Lower leg skin (tissue), 4 donors: ENCODE measurements at regions not wholly inside any gene's neighbourhood (a gene's known extent, or its start where the extent isn't known, plus 50 kb on each side); places are given as distances from the start of the nearest gene placed in this dataset.

Source experiments
- DNase-seq, 2 donors: peaks; one replicate each; pipeline ENCODE4 v3.0.0-alpha.2; 2019; ENCODE audit warnings: low spot score in 2 of 2
- H3K4me3 ChIP-seq: fragments of 200-600 bp; sonication (generic); 2 replicates; pipeline ENCODE4 v1.5.1; 2017; ENCODE audit warnings: mild to moderate bottlenecking, low read depth; ENCODE audit not compliant: poor library complexity, severe bottlenecking
- CTCF ChIP-seq, 3 donors: fragments of 450-650 bp; IDR thresholded peaks; one replicate each; pipeline ENCODE4 v1.5.1; 2016; ENCODE audit warnings: antibody characterized with exemption in 3 of 3, mild to moderate bottlenecking in 3 of 3, moderate library complexity in 2 of 3
- POLR2A ChIP-seq, 2 donors: fragments of 450-650 bp; IDR thresholded peaks; one replicate each; pipeline ENCODE4 v1.6.1; 2016 to 2017; ENCODE audit warnings: antibody characterized with exemption in 2 of 2, mild to moderate bottlenecking in 1 of 2, moderate library complexity in 1 of 2
- WGBS, 2 donors: methylation state at CpG; one replicate each; pipeline ENCODE4 v1.1.5; 2018; 5-methylcytosine and 5-hydroxymethylcytosine counted together
- intact Hi-C: fragments of 100-400 bp; cut with DNase I; formaldehyde crosslinking; loops from one replicate; pipeline ENCODE4 v1.15.0; 2023; ENCODE audit warnings: low total_unique reads

- intact Hi-C loops, result no loop called here
- no peak for TF ChIP-seq POLR2A (IDR thresholded peaks at IDR 0.05)
- no peak for TF ChIP-seq CTCF (IDR thresholded peaks at IDR 0.05)
- H3K4me3 ChIP-seq, result no peak overlapping the region
- DNase-seq, result no peak
Observed at GRCh38 chrX:63514569-63515080, 163.5 kb upstream of the SPIN4 start.

DNA sequence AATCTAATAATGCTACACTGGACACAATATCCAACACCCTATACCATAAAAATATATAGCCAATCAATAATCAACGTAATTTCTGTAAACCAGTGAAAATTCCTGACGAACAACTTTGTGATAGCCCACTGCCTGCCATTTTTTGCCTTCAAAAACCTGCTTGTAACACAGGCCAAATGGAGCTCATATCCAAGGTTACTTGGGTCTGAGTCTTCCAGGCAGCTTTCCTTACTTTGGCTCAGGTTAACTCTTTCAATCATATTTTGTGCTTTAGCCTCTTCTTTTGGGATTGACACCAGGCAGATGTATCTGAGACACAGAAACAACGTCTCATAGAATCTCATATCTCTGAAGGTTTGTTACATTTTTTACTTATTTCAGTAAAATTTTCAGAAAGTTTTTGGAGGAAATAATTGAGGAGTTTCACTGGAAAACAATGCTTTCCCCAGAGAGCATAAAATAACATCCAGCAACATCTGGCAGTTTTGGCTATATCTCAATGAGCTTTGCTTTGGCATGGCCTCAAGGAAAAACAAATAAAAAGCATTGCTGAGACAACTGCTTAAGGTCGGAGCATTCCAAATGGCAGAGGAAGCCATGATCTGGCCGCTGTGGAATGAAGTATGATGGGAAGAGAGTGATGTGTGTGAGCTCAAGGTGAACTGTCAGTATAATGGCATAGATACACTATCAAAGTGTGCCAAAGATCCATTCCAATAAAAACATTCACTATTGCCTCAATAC lies 162.9 kb upstream of the SPIN4 start:
- intact Hi-C loops, result no loop called here
- WGBS, 2 donors, result 38 to 43% methylated on average over 5 of the region's 5 CpGs
- no peak for TF ChIP-seq POLR2A (IDR thresholded peaks at IDR 0.05)
- TF ChIP-seq CTCF (IDR thresholded peaks at IDR 0.05), result no peak
- peak in 1 of 2 donors; percentile 18 for DNase-seq
- no peak overlapping the region for H3K4me3 ChIP-seq

- no peak for TF ChIP-seq CTCF (IDR thresholded peaks at IDR 0.05)
- no peak for TF ChIP-seq POLR2A (IDR thresholded peaks at IDR 0.05)
- DNase-seq, result no peak
- 74 to 81% methylated on average over 3 of the region's 3 CpGs for WGBS, 2 donors
- intact Hi-C loops, result no loop called here
- no peak overlapping the region for H3K4me3 ChIP-seq
Observed at GRCh38 chrX:63511361-63511760, 160.2 kb upstream of the SPIN4 start.

DNA sequence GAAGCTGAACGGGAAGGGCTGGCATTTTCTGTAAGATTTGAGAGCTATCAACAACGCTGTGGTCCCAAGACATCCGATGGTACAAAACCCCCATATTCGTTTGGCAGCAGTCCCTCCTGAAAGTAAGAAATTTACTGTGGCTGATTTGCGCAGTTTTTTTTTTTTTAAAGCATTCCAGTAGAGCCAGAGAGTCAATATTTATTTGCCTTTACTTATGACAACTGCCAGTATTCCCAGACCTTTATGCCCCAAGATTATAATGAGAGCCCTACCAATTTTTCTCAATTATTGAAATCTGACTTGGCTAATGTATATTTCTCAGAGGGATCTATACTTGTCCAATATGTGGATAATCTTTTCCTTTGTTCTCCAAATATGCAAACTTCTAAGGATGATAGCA lies 157.5 kb upstream of the SPIN4 start:
- no peak for TF ChIP-seq CTCF (IDR thresholded peaks at IDR 0.05)
- TF ChIP-seq POLR2A (IDR thresholded peaks at IDR 0.05), result no peak
- no peak overlapping the region for H3K4me3 ChIP-seq
- intact Hi-C loops, result no loop called here
- no peak for DNase-seq
- WGBS, 2 donors, result 82 to 93% methylated on average over 5 of the region's 5 CpGs

DNA sequence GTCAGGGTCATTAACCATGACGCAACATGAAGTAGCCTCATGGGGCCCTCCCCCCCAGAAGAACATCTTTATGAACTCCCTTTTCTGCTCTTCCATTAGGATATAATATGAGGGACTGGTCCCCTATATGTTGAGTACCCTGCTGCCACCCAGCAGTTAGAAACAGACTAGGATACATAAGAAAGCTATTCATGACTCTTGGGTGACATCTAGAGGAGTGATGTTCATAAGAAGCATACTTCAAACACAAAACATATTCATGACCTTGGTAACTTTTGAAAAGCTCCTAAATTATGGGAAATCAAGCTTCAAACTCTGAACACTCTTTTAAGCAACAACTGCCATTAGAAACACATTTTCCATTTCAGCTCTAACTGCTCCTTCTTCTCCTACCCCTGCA lies 155.2 kb upstream of the SPIN4 start:
- TF ChIP-seq POLR2A (IDR thresholded peaks at IDR 0.05) (no peak), CTCF (IDR thresholded peaks at IDR 0.05) (no peak)
- no peak for DNase-seq
- 82 to 83% methylated on average over 1 of the region's 1 CpG for WGBS, 2 donors
- intact Hi-C loops, result no loop called here
- H3K4me3 ChIP-seq, result no peak overlapping the region

DNA sequence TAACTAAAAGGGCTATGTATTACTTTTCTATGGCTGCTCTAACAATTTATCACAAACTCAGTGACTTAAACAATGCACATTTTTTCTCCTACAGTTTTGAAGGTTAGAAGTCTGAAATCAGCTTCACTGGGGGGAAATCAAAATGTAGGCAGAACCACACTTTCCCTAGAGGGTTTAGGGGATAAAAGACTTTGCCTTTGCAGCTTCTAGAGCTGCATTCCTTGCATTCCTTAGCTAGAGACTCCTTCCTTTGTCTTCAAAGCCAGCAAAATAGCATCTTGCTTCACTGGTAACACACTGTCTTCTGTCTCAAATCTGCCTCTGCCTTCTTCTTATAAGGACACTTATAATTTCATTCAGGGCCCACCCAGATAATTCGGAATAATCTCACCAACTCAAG lies 152.4 kb upstream of the SPIN4 start:
- 24 to 38% methylated on average over 1 of the region's 1 CpG for WGBS, 2 donors
- intact Hi-C loops, result no loop called here

More for the DNA sequence above, 152.4 kb upstream of the SPIN4 start:
- H3K4me3 ChIP-seq, result no peak overlapping the region
- no peak for DNase-seq
- TF ChIP-seq POLR2A (IDR thresholded peaks at IDR 0.05) (no peak), CTCF (IDR thresholded peaks at IDR 0.05) (no peak)
